K562 (cell line): ENCODE measurements at regions not wholly inside any gene's neighbourhood (a gene's known extent, or its start where the extent isn't known, plus 50 kb on each side); places are given as distances from the start of the nearest gene placed in this dataset.

Experiments
- ATAC-seq: fragments of 200-7000 bp; cut with Tn5 transposase; 3 replicates; pipeline ENCODE4 v1.9.1; 2020; ENCODE audit warnings: moderate library complexity
- BruUV-seq: library from RNA; stranded (reverse); fragments of 400-500 nt; replicated peaks from 2 replicates; lab custom pipeline; 2021; lab: Mats Ljungman, UMichigan
- CTCF ChIA-PET: fragments of 300-600 bp; formaldehyde crosslinking; extraction: SDS; loops from one replicate; lab custom pipeline; 2021; ENCODE audit warnings: low intra/inter-chr PET ratio; lab: Yijun Ruan, JAX
- POLR2A ChIA-PET: fragments of 300-600, 350-650 bp; sonication (Branson Sonifier 250); formaldehyde crosslinking; extraction: SDS; loops from one replicate; lab custom pipeline; 2021; ENCODE audit warnings: antibody characterized with exemption, inconsistent platforms; lab: Yijun Ruan, JAX
- DNase-seq, 4 experiments: peaks; one replicate each; pipeline versions ENCODE4 v3.0.0 to v3.0.0-alpha.2; 2011 to 2018; ENCODE audit warnings: low spot score in 3 of 4, mixed read lengths in 3 of 4; ENCODE audit errors: extremely low read depth in 1 of 4
- FAIRE-seq: peaks from 2 replicates; lab custom pipeline; 2011; peaks lifted over from hg19 to GRCh38; lab: Jason Lieb, UNC
- H2AFZ ChIP-seq: 2 replicates; pipeline ENCODE4 v1.6.0; 2011; ENCODE audit warnings: low read depth, low read length, control low read depth, inconsistent platforms
- H3K27ac ChIP-seq: fragments of 200-600 bp; 3 replicates; pipeline ENCODE4 v1.8.0; 2011; ENCODE audit warnings: low read depth, mild to moderate bottlenecking, control low read depth, inconsistent platforms, low read length, moderate library complexity, mixed read lengths; ENCODE audit errors: extremely low read depth
- H3K27me3 ChIP-seq, 2 experiments: fragments of 300-600 bp in 1 of 2; 2 replicates in 1 of 2; 3 replicates in 1 of 2; pipeline versions ENCODE4 v1.6.0 to v1.8.0; 2011; ENCODE audit warnings: inconsistent platforms in 2 of 2, low read length in 2 of 2, mild to moderate bottlenecking in 1 of 2, mixed read lengths in 1 of 2, moderate library complexity in 1 of 2; ENCODE audit not compliant: control insufficient read depth in 2 of 2, insufficient read depth in 2 of 2
- H3K36me3 ChIP-seq: fragments of 300-600 bp; 3 replicates; pipeline ENCODE4 v1.8.0; 2011; ENCODE audit warnings: mild to moderate bottlenecking, low read length, inconsistent platforms; ENCODE audit not compliant: control insufficient read depth, insufficient read depth
- H3K4me1 ChIP-seq, 2 experiments: fragments of 200-600 bp in 1 of 2; replicated peaks in 1 of 2; 2 replicates in 1 of 2; 3 replicates in 1 of 2; pipeline versions ENCODE4 v1.5.1 to v1.8.0; 2011; ENCODE audit warnings: inconsistent platforms in 2 of 2, low read length in 2 of 2, mild to moderate bottlenecking in 1 of 2, mixed read lengths in 1 of 2, moderate library complexity in 1 of 2; ENCODE audit not compliant: control insufficient read depth in 2 of 2, insufficient read depth in 2 of 2
- H3K4me2 ChIP-seq: 2 replicates; pipeline ENCODE4 v1.6.1; 2011; ENCODE audit warnings: low read length, control low read depth, inconsistent platforms, mixed read lengths; ENCODE audit not compliant: insufficient read depth
- H3K4me3 ChIP-seq: fragments of 200-600 bp; sonication (generic), shearing (Covaris generic); 2 replicates; pipeline ENCODE4 v1.5.1; 2016; ENCODE audit warnings: control low read depth, inconsistent platforms
- H3K79me2 ChIP-seq: fragments of 200-600 bp; 3 replicates; pipeline ENCODE4 v1.8.0; 2011; ENCODE audit warnings: low read length, inconsistent platforms; ENCODE audit not compliant: control insufficient read depth, insufficient read depth
- H3K9ac ChIP-seq, 2 experiments: 2 replicates each; pipeline versions ENCODE4 v1.6.0 to v1.6.1; 2011; ENCODE audit warnings: low read depth in 2 of 2, low read length in 2 of 2, control low read depth in 1 of 2, inconsistent platforms in 1 of 2, mild to moderate bottlenecking in 1 of 2, mixed read lengths in 1 of 2; ENCODE audit not compliant: insufficient read depth in 1 of 2
- H3K9me1 ChIP-seq: one replicate; pipeline ENCODE4 v1.6.0; 2011; ENCODE audit warnings: inconsistent platforms, mild to moderate bottlenecking, low read length, moderate library complexity; ENCODE audit not compliant: control insufficient read depth, insufficient read depth
- H3K9me3 ChIP-seq: replicated peaks from 2 replicates; pipeline ENCODE4 v1.5.1; 2011; ENCODE audit warnings: low read depth, low read length, inconsistent platforms; ENCODE audit not compliant: control insufficient read depth, insufficient read depth
- H4K20me1 ChIP-seq: replicated peaks from 2 replicates; pipeline ENCODE4 v1.6.1; 2011; ENCODE audit warnings: low read length, inconsistent platforms, mixed read lengths; ENCODE audit not compliant: control insufficient read depth, insufficient read depth
- MED1 ChIP-seq: sonication (generic); formaldehyde crosslinking; IDR thresholded peaks from 2 replicates; pipeline ENCODE4 v1.8.1; 2023; ENCODE audit warnings: missing genetic modification reagents, borderline replicate concordance
- MTA1 ChIP-seq: fragments of 450-650 bp; IDR thresholded peaks from 2 replicates; pipeline ENCODE4 v1.6.1; 2017; ENCODE audit warnings: borderline replicate concordance
- MXD1 ChIP-seq: fragments of 250-450 bp; sonication (Bioruptor Pico); IDR thresholded peaks from 2 replicates; pipeline ENCODE4 v1.8.0; 2021; ENCODE audit warnings: borderline replicate concordance, mild to moderate bottlenecking, moderate library complexity; ENCODE audit not compliant: poor library complexity, severe bottlenecking
- POLR2A ChIP-seq: fragments of 450-650 bp; conservative IDR thresholded peaks from 2 replicates; pipeline ENCODE4 v1.6.1; 2016
- POLR2G ChIP-seq: fragments of 200-400 bp; formaldehyde crosslinking; IDR thresholded peaks from 2 replicates; pipeline ENCODE4 v1.6.1; 2017; ENCODE audit warnings: low read depth, mild to moderate bottlenecking, antibody characterized with exemption, low read length, moderate library complexity
- TFAM ChIP-seq: fragments of 250-450 bp; sonication (Bioruptor Pico); conservative IDR thresholded peaks from 2 replicates; pipeline ENCODE4 v1.5.0; 2021; ENCODE audit warnings: mild to moderate bottlenecking, moderate library complexity
- ZNF3 ChIP-seq: fragments of 250-450 bp; sonication (Bioruptor Pico); IDR thresholded peaks from 2 replicates; pipeline ENCODE4 v1.5.0; 2021; ENCODE audit warnings: mild to moderate bottlenecking, moderate library complexity
- ZNF592 ChIP-seq: fragments of 450-650 bp; IDR thresholded peaks from 2 replicates; pipeline ENCODE4 v1.6.1; 2017; ENCODE audit warnings: antibody characterized with exemption, mild to moderate bottlenecking
- ZNF699 ChIP-seq: fragments of 250-450 bp; sonication (Bioruptor Pico); IDR thresholded peaks from 2 replicates; pipeline ENCODE4 v1.8.0; 2021; ENCODE audit warnings: mild to moderate bottlenecking, moderate library complexity; ENCODE audit not compliant: insufficient replicate concordance
- WGBS: fragments of 100-300 bp; shearing (Covaris generic); methylation state at CpG from one replicate; pipeline ENCODE4 v1.1.6; 2016; ENCODE audit warnings: low coverage, mixed read lengths; ENCODE audit not compliant: insufficient coverage; ENCODE audit errors: missing lambda C conversion rate; 5-methylcytosine and 5-hydroxymethylcytosine counted together
- in situ Hi-C: fragments of 300-500 bp; cut with MboI; formaldehyde crosslinking; loops from 4 replicates; pipeline ENCODE4 v1.15.0; 2018; ENCODE audit warnings: inconsistent platforms, mixed read lengths
- intact Hi-C: fragments of 100-400 bp; cut with micrococcal nuclease; formaldehyde crosslinking; loops from 2 replicates; pipeline ENCODE4 v1.14.2; 2022

- no peak for TF ChIP-seq ZNF3
- no peak for TF ChIP-seq POLR2A
- no peak for TF ChIP-seq ZNF699
These were observed 243.7 kb upstream of the SOX4 start (continued) for GRCh38 chr6:21349834-21350233.

- no peaks in the 10 kb centered on the region for H3K4me1 ChIP-seq
- no peak overlapping the region for H3K4me2 ChIP-seq
- TF ChIP-seq MED1 (CRISPR knock-in tag) (no peak), ZNF592 (no peak), POLR2G (no peak), MXD1 (CRISPR knock-in tag) (no peak), TFAM (CRISPR knock-in tag) (no peak), MTA1 (no peak)
- TF ChIP-seq, all 486 proteins: peak for 0
- DNase-seq (no peak), FAIRE-seq (no peak), ATAC-seq (no peak)
- Histone ChIP-seq H3K9ac (no peak overlapping the region), H3K9me1 (no peaks in the 10 kb centered on the region), H3K27me3 (peaks cover 0 to 5% of the 10 kb centered on the region in 2 experiments; a peak in 2 of 5 replicates), H4K20me1 (no peaks in the 10 kb centered on the region), H3K27ac (no peak overlapping the region), H3K79me2 (no peaks in the 10 kb centered on the region), H3K9me3 (no peaks in the 10 kb centered on the region), H3K4me3 (no peak overlapping the region), H2AFZ (no peak overlapping the region), H3K36me3 (no peaks in the 10 kb centered on the region)
- no TSS peak for BruUV-seq
- intact Hi-C loops (no loop called here), in situ Hi-C loops (no loop called here)
- ChIA-PET CTCF (no interaction called here), POLR2A (interaction anchor here (0.7 kb wide), 1 partner anchor 1035 kb away, joined by 3 read pairs; no protein-coding TSS in a partner anchor)
- under 1% methylated on average over 5 of the region's 5 CpGs for WGBS
These were observed 242.6 kb upstream of the SOX4 start for GRCh38 chr6:21350926-21351325.
